Putamen (tissue), 1 donor: ENCODE measurements at regions not wholly inside any gene's neighbourhood (a gene's known extent, or its start where the extent isn't known, plus 50 kb on each side); places are given as distances from the start of the nearest gene placed in this dataset.

Source experiments
- DNase-seq: peaks from one replicate; pipeline ENCODE4 v3.0.0-alpha.2; 2016; ENCODE audit warnings: low spot score

DNA sequence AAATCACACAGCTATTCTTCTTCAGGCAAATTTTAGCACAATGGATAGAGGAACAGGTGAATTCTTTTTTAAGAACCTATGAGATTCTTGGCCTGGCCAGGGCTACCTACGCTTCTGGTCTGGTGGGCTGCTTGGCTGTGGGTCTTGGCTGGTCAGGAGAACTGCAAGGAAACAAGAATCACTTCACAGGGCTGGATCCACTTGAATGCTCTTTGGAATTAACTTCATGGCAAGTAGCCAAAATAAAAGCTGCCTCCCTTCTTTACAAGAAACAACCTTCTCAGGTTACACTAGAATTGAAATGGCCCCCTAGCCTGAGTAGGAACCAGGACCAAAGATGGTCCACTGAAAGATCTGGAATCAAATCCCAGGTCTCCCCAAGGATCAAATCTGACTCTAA, 519.1 kb downstream of the IQCM start:
- no peak for DNase-seq

GRCh38 chr4:149296084-149296483, 519.6 kb downstream of the IQCM start:
- DNase-seq, result no peak

DNA sequence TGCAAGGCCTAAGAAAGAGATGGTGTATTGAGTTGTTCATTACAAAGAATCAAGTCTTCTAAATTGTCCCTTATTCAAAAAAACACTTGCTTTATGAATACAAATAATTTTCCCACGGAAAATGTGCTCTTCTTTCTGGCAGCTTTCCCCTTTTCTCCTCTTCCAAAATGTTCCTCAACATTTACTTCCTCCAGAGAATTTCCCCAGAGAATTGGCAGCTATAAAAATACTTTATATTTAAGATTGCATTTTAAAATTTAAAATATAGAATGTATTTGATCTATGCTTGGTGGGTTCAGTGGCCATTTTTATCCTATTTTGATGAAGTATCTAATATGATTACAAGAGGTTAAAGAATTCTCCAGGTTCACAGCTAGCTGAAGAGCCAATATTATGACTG, 521.0 kb downstream of the IQCM start:
- no peak for DNase-seq

- no peak for DNase-seq
These were observed 522.5 kb downstream of the IQCM start for GRCh38 chr4:149293046-149293649.

- no peak for DNase-seq
These were observed 523.1 kb downstream of the IQCM start for GRCh38 chr4:149292425-149293007.

GRCh38 chr4:149291463-149291862, 524.2 kb downstream of the IQCM start:
- no peak for DNase-seq

GRCh38 chr4:149280806-149281205, 534.8 kb downstream of the IQCM start:
- no peak for DNase-seq

DNA sequence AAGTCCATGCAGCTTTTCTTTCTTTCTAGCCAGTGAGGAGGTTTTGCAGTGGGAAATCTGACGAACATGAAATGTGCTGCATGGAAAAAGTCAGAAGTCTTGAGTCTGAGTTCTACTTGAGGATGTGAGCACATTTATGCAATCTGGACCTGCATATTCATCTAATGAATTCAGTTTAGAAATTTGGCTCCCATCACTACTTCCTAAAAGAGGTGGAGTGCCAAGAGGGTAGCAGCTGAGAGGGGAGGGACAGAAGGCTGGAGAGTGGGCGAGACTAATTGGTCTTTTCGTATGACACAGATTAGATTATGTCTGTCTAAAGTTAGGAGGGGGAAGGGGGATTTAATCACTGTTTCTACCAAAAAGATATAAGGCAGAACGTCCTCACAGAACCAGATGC, 535.9 kb downstream of the IQCM start:
- DNase-seq, result no peak

GRCh38 chr4:149279331-149279730, 536.3 kb downstream of the IQCM start:
- no peak for DNase-seq

GRCh38 chr4:149277705-149278104, 537.9 kb downstream of the IQCM start:
- DNase-seq, result no peak

DNA sequence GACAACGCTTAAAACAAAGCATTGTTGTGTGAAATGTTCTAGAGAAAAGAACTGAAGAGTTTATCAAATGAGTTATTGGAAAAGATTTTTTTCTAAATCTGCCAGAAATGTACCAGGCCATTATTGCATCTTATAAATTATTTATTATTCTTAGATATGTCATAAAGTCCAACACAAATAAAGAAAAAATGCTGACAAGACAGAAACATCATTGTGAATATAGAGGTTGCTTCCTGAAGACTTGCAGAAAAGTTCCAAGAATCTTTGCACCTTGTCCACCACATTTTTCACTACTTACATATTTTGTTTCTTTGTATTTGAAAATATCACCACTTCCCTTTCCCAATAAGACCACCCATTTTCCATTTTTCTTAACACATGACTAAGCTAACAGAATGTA, 545.8 kb downstream of the IQCM start:
- DNase-seq, result no peak

- DNase-seq, result no peak
These were observed 549.3 kb downstream of the IQCM start for GRCh38 chr4:149266301-149266700.

- DNase-seq, result no peak
These were observed 550.0 kb downstream of the IQCM start for GRCh38 chr4:149265645-149266044.

GRCh38 chr4:149264093-149264733, 551.4 kb downstream of the IQCM start:
- DNase-seq, result no peak

GRCh38 chr4:149248191-149248764, 567.4 kb downstream of the IQCM start:
- DNase-seq, result no peak

DNA sequence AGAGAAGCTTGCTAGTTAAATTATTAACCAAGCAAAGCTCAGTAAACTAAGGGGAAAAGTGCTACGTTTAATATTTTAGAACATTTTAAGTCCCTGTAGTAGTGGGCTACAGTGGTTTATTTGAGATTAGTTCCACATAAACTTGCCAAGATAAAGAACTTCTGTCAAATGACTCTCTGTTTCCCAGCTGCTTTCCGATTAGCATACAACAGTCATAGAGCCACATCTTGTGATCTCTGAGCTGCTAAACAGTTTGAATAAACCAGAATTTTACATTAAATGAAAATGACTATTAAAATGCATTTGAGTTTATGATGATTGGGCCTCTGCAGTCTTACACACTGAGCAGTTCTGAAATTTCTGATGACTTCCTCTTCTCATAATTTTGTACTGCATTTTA, 568.5 kb downstream of the IQCM start:
- DNase-seq, result no peak

- no peak for DNase-seq
These were observed 570.3 kb downstream of the IQCM start for GRCh38 chr4:149245333-149245732.

- DNase-seq, result no peak
These were observed 577.5 kb downstream of the IQCM start for GRCh38 chr4:149238097-149238496.

- DNase-seq, result no peak
These were observed 580.8 kb downstream of the IQCM start for GRCh38 chr4:149234798-149235197.

DNA sequence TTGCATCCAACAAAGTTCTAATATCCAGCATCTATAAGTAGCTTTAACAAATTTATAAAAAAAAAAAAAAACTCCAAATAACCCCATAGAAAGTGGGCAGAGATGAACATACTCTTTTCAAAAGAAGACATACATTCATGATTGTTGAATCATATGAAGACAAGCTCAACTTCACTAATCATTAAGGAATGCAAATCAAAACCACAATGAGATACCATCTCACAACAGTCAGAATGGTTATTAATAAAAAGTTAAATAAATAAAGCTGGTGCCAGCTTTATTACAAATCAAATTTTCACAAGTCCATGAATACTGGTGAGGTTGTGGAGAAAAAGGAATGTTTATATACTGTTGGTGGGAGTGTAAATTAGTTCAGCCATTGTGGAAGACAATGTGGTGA, 592.0 kb downstream of the IQCM start:
- DNase-seq, result no peak

GRCh38 chr4:149218672-149219071, 597.0 kb downstream of the IQCM start:
- no peak for DNase-seq

- no peak for DNase-seq
These were observed 601.3 kb downstream of the IQCM start for GRCh38 chr4:149214301-149214700.

- no peak for DNase-seq
These were observed 603.8 kb downstream of the IQCM start for GRCh38 chr4:149211876-149212275.
